OCI-M2 (cell line): ENCODE measurements at regions not wholly inside any gene's neighbourhood (a gene's known extent, or its start where the extent isn't known, plus 50 kb on each side); places are given as distances from the start of the nearest gene placed in this dataset.

ENCODE experiments used
- DNase-seq: peaks from one replicate; lab custom pipeline; 2025; ENCODE audit not compliant: unreplicated experiment; lab: John Stamatoyannopoulos, UW

DNA sequence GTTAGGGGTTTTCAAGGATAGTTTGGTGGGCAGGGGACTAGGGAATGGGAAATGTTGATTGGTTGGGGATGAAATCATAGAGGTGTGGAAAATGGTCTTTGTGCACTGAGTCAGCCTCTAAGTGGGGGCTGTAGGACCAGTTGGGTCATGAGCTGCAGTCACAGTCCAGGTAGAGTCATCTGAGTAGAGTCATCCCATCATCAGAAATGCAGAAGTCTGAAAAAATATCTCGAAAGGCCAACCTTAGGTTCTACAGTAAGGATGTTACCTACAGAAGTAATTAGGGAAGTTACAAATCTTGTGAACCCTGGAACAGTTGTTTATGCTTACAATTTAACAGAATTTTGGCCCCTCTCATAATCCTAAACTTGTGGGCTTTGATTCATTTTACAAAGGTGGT, 63.4 kb upstream of the AP1S2 start:
- DNase-seq, result no peak

DNA sequence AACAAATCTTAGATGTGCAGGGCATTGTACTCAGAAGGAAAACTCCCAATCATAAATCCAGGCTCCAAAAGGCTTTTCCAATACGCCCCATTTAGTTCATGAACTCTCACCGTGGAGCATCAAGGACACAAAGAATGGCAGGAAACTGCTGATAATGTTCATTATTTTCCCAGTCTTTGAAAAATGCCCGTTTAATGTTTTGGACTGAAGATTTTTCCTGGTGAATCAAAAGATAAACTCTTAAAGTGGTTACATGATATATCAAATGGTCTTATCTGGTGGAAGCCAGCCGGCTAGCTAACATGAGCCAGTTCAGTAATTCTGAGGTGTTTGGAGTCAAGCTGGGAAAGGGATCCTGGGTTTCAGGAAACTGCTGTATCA, 62.1 kb upstream of the AP1S2 start:
- DNase-seq, result peak; percentile 50

DNA sequence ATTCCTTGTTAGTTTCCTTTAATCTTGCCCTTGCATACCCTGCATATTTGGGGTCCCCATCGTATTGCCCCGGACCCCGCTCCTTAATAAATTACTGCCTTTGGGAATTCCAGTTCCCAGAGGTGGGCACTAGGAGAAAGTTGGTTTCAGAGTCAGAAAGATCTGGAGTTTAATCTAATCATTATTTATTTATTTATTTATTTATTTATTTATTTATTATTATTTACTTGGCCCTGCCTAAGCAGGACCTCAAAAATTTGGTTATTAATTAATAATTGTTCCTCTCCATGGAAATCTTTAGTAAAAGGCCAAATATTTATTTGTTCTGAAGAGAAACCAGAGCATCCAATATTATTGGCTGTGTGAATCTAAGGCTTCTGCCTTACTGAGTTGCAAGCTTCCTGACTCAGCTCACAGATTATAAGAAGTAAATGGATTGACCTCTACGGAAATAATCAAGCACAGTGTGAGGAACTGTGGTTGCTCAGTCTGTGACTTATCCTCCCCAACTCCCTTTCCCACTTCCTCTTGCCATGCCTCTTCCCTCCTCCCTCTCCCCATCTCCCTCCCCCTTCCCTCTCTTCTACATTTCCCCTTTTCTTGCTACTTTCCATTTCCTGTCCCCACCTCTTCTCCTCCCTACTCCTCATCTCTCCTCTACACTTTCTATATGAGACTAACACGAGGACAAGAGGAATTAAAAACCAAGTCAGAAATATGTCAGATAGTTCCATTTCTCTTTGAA, 61.5 kb upstream of the AP1S2 start:
- peak; percentile 50 for DNase-seq

GRCh38 chrX:15914486-15914885, 59.9 kb upstream of the AP1S2 start:
- DNase-seq, result no peak

DNA sequence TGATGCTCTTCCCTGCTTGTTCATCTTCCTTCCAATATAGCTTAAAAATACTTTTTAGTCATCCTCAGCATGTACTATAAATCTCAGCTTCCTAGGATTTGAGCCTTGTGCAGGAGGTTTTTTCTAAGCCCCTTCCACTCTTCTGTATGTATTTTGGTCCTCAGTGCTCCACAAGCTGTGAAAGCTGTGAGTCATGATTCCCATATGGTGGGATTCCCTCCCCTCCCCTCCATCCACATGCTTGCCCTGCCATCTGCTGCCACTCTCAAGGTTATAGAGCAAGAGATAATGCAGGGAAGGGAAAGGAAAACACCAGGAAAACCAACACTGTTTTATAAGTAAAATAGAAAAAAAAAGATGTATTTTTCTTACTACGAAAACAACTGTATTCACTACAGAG, 58.5 kb upstream of the AP1S2 start:
- no peak for DNase-seq

DNA sequence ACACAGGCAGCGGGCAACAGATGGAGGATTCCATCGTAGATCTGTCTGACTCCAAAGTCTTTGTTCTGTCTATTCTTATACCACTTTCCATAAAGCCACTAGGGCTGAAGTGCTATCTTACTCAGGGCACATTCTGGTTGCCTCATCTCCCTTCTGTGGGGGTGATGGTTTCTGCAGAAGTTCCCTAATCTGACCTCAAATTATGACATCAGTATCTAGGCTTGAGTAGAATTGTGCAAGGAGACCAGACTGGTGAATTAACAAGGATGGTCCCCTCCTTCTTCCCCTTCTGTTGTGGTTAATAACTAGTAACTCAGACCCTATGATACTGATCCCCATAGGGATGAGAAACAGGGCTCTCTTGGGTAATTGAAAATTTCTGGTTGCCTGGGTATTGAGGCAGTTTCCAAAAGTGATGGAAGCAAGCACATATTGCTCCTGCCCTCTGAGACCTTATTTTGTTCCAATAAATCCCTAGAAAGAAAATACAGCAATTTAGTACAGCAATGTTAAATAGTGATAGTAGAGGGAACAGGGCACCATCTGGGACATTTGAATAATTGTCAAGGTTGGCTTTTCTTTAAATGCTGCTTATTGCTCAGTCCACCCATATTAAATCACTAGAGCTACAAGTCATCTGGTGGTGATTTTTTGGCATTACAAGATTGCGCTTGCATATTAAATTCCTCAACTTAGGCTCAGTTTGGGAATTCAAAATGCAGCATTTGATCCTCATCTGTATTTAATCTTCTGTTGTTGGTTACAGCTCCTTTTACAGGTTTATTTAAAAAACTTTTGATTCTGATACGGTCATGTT, 57.3 kb upstream of the AP1S2 start:
- peak; percentile 29 for DNase-seq

- no peak for DNase-seq
These were observed 55.0 kb upstream of the AP1S2 start for GRCh38 chrX:15909605-15910004.

- no peak for DNase-seq
These were observed 54.1 kb upstream of the AP1S2 start for GRCh38 chrX:15908603-15909290.

DNA sequence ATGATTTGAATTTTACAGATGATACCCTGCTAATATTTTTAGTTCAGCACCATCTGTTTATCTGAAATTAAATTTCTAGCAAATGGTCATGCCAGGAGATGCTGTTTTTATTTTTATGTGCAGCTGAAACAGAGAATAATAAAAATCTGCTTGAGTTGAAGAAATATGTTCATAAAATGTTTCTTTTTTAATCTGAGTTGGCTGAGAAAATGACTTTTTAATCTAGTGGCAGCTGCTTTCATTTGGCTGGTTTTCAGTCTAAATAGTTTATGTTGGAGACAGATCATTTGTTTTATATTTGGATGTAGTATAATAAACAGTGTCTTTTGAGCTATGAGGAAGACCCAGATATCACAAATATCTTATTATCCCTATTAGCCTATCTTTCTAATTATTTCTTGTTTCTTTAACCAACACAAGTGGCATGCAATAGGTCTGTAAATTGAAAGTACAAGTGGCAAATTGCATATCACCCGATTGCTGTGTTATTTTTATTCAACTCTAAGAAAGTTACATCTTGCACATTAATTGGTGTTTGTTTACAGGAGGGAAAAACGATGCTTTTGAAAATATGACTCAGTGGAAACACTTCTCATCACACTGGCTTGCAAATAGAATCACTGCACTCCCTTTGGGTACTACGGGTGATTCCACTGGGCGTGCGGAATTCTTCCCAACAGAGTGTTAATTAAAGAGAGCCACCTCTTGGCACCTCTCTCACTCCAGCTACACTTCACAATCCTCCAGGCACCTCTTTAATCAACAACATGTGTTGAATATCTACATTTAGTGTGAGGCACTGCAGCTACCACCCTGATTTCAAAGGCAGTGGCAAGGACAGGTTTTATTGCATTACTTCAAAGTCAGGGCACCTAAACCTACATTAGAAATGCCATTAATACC, 51.7 kb upstream of the AP1S2 start:
- no peak for DNase-seq
